Glutamatergic neuron (in vitro differentiated cells): ENCODE measurements at regions not wholly inside any gene's neighbourhood (a gene's known extent, or its start where the extent isn't known, plus 50 kb on each side); places are given as distances from the start of the nearest gene placed in this dataset.

Source experiments
- DNase-seq: peaks from one replicate; pipeline ENCODE4 v3.0.0; 2022
- H3K27ac Mint-ChIP-seq: one replicate; pipeline ENCODE4 v1.8.0; 2020; ENCODE audit warnings: mild to moderate bottlenecking, mixed read lengths, inconsistent platforms; ENCODE audit not compliant: unreplicated experiment
- H3K27me3 Mint-ChIP-seq: one replicate; pipeline ENCODE4 v1.8.0; 2020; ENCODE audit warnings: mild to moderate bottlenecking, moderate library complexity, mixed read lengths, inconsistent platforms; ENCODE audit not compliant: unreplicated experiment
- H3K36me3 Mint-ChIP-seq: one replicate; pipeline ENCODE4 v1.8.0; 2020; ENCODE audit warnings: mild to moderate bottlenecking, mixed read lengths, inconsistent platforms; ENCODE audit not compliant: unreplicated experiment
- H3K4me1 Mint-ChIP-seq: one replicate; pipeline ENCODE4 v1.8.0; 2020; ENCODE audit warnings: mild to moderate bottlenecking, low read depth, mixed read lengths, inconsistent platforms; ENCODE audit not compliant: unreplicated experiment
- H3K4me3 Mint-ChIP-seq: one replicate; pipeline ENCODE4 v1.8.0; 2020; ENCODE audit warnings: mild to moderate bottlenecking, mixed read lengths, inconsistent platforms; ENCODE audit not compliant: unreplicated experiment
- H3K9me3 Mint-ChIP-seq: one replicate; pipeline ENCODE4 v1.8.0; 2020; ENCODE audit warnings: mild to moderate bottlenecking, moderate library complexity, mixed read lengths, inconsistent platforms; ENCODE audit not compliant: unreplicated experiment
- CTCF ChIP-seq: fragments of 200-600 bp; sonication (generic); IDR thresholded peaks from one replicate; pipeline ENCODE4 v1.5.0; 2021; ENCODE audit not compliant: partially characterized antibody, unreplicated experiment

- H3K36me3 Mint-ChIP-seq, result peaks cover 4% of the 10 kb centered on the region
- peaks cover 11% of the 10 kb centered on the region for H3K4me1 Mint-ChIP-seq
- DNase-seq, result no peak
- no peaks in the 10 kb centered on the region for H3K27me3 Mint-ChIP-seq
- no peak overlapping the region for H3K27ac Mint-ChIP-seq
- TF ChIP-seq CTCF, result no peak
- no peak overlapping the region for H3K4me3 Mint-ChIP-seq
- peaks cover 3% of the 10 kb centered on the region for H3K9me3 Mint-ChIP-seq
Measured at GRCh38 chr9:99400184-99400731, 178.2 kb downstream of the SEC61B start.

GRCh38 chr9:99401680-99402504, 179.8 kb downstream of the SEC61B start:
- Mint-ChIP-seq H3K4me3 (no peak overlapping the region), H3K36me3 (peaks cover 4% of the 10 kb centered on the region), H3K4me1 (peaks cover 8% of the 10 kb centered on the region), H3K27ac (no peak overlapping the region), H3K27me3 (no peaks in the 10 kb centered on the region), H3K9me3 (peaks cover 2% of the 10 kb centered on the region)
- TF ChIP-seq CTCF, result no peak
- DNase-seq, result no peak

DNA sequence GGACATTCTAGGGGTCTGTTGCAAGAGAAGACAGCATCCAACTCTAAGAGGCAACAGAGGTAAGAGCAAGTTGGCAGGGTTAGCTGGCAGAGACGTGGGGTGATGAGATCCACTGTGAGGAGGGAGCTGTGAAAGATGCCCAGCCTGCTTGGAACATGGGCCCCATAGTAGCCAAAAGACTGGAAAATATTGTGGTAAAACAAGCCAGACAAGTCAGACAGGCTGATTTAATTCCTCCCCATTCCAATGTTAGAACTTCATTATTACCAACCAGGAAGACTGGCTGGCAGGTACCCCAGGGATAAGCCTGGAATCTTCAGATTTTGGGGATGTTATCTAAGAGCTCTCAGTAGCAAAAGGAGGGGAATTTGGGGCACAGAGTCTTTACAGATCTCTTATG, 181.3 kb downstream of the SEC61B start:
- Mint-ChIP-seq H3K27me3 (no peaks in the 10 kb centered on the region), H3K36me3 (peaks cover 4% of the 10 kb centered on the region), H3K27ac (no peak overlapping the region), H3K4me1 (peaks cover 8% of the 10 kb centered on the region), H3K4me3 (no peak overlapping the region), H3K9me3 (peaks cover 2% of the 10 kb centered on the region)
- DNase-seq, result no peak
- TF ChIP-seq CTCF, result no peak

- Mint-ChIP-seq H3K9me3 (peaks cover 4% of the 10 kb centered on the region), H3K27me3 (no peaks in the 10 kb centered on the region), H3K36me3 (peaks cover 4% of the 10 kb centered on the region), H3K27ac (no peak overlapping the region), H3K4me3 (no peak overlapping the region), H3K4me1 (no peaks in the 10 kb centered on the region)
- no peak for TF ChIP-seq CTCF
- no peak for DNase-seq
Measured at GRCh38 chr9:99405359-99405758, 183.3 kb downstream of the SEC61B start.

DNA sequence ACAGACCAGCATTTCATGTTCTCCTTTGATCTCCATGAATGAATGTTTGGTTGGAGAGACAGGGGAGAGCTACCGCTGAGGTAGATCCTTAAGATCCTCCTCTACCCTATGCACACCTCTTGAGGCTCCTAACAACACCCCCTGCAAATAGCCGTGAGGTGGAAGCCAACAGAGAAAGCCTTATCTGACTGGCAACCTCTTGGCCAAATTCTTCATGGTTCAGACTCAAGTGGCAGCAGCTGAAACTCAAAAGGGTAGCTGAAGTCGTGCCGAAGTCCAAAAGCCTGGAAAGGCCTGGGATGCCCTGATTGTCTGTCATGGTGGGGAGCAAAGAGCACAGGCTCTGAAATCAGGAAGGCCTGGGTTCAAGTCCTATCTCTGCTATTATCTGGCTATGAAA, 184.9 kb downstream of the SEC61B start:
- Mint-ChIP-seq H3K4me3 (no peak overlapping the region), H3K36me3 (no peaks in the 10 kb centered on the region), H3K9me3 (peaks cover 4% of the 10 kb centered on the region), H3K4me1 (peaks cover 7% of the 10 kb centered on the region), H3K27ac (no peak overlapping the region), H3K27me3 (no peaks in the 10 kb centered on the region)
- no peak for DNase-seq
- TF ChIP-seq CTCF, result no peak
